Neural progenitor cell (in vitro differentiated cells): ENCODE measurements at regions not wholly inside any gene's neighbourhood (a gene's known extent, or its start where the extent isn't known, plus 50 kb on each side); places are given as distances from the start of the nearest gene placed in this dataset.

Source experiments
- DNase-seq: peaks from one replicate; pipeline ENCODE4 v3.0.0-alpha.2; 2016; ENCODE audit warnings: low spot score
- H2AFZ ChIP-seq: fragments of 200-600 bp; sonication (generic); replicated peaks from 2 replicates; pipeline ENCODE4 v1.6.1; 2016; ENCODE audit warnings: antibody characterized with exemption
- H3F3A ChIP-seq: fragments of 200-600 bp; sonication (generic); 2 replicates; pipeline ENCODE4 v1.6.1; 2016; ENCODE audit warnings: antibody characterized with exemption, low read depth
- H3K27ac ChIP-seq: fragments of 200-600 bp; sonication (generic); 2 replicates; pipeline ENCODE4 v1.5.1; 2016; ENCODE audit warnings: mild to moderate bottlenecking
- H3K27me3 ChIP-seq: fragments of 200-600 bp; sonication (generic); 2 replicates; pipeline ENCODE4 v1.6.1; 2016; ENCODE audit warnings: mild to moderate bottlenecking, moderate library complexity
- H3K36me3 ChIP-seq: fragments of 200-600 bp; sonication (generic); 2 replicates; pipeline ENCODE4 v1.5.1; 2016
- H3K4me1 ChIP-seq: fragments of 200-600 bp; sonication (generic); 2 replicates; pipeline ENCODE4 v1.6.1; 2016; ENCODE audit warnings: mixed run types
- H3K4me2 ChIP-seq: fragments of 200-600 bp; sonication (generic); 2 replicates; pipeline ENCODE4 v1.6.1; 2016
- H3K4me3 ChIP-seq: fragments of 200-600 bp; sonication (generic); 2 replicates; pipeline ENCODE4 v1.5.1; 2016
- H3K79me2 ChIP-seq: fragments of 200-600 bp; sonication (generic); 2 replicates; pipeline ENCODE4 v1.6.1; 2016; ENCODE audit warnings: low read depth
- H3K9ac ChIP-seq: fragments of 200-600 bp; sonication (generic); 2 replicates; pipeline ENCODE4 v1.6.1; 2016
- H3K9me3 ChIP-seq: fragments of 200-600 bp; sonication (generic); 2 replicates; pipeline ENCODE4 v1.5.1; 2016; ENCODE audit warnings: low read depth
- H4K20me1 ChIP-seq: fragments of 200-600 bp; sonication (generic); 2 replicates; pipeline ENCODE4 v1.6.1; 2016; ENCODE audit warnings: low read depth
- H3K27ac Mint-ChIP-seq: 3 replicates; pipeline ENCODE4 v1.8.0; 2021; ENCODE audit warnings: mixed read lengths
- H3K27me3 Mint-ChIP-seq: 2 replicates; pipeline ENCODE4 v1.8.0; 2022; ENCODE audit warnings: low read depth, mild to moderate bottlenecking, inconsistent platforms, moderate library complexity, mixed read lengths; ENCODE audit not compliant: insufficient read depth
- H3K36me3 Mint-ChIP-seq: 3 replicates; pipeline ENCODE4 v1.8.0; 2021; ENCODE audit warnings: mixed read lengths
- H3K4me1 Mint-ChIP-seq: 3 replicates; pipeline ENCODE4 v1.8.0; 2021; ENCODE audit warnings: mixed read lengths
- H3K4me3 Mint-ChIP-seq: 3 replicates; pipeline ENCODE4 v1.8.0; 2021; ENCODE audit warnings: mild to moderate bottlenecking, moderate library complexity, mixed read lengths
- H3K9me3 Mint-ChIP-seq: 3 replicates; pipeline ENCODE4 v1.8.0; 2020; ENCODE audit warnings: mixed read lengths
- EZH2 ChIP-seq: fragments of 200-600 bp; sonication (generic); IDR thresholded peaks from 2 replicates; pipeline ENCODE4 v1.6.1; 2017; ENCODE audit warnings: antibody characterized with exemption, mild to moderate bottlenecking, moderate library complexity
- EZH2phosphoT487 ChIP-seq: fragments of 200-600 bp; sonication (generic); IDR thresholded peaks from 2 replicates; pipeline ENCODE4 v1.6.1; 2017; ENCODE audit warnings: antibody characterized with exemption
- TF ChIP-seq, protein P1 (sequence below): fragments of 200-600 bp; sonication (generic); IDR thresholded peaks from 2 replicates; pipeline ENCODE4 v1.5.1; 2017; ENCODE audit warnings: antibody characterized with exemption, mild to moderate bottlenecking

DNA sequence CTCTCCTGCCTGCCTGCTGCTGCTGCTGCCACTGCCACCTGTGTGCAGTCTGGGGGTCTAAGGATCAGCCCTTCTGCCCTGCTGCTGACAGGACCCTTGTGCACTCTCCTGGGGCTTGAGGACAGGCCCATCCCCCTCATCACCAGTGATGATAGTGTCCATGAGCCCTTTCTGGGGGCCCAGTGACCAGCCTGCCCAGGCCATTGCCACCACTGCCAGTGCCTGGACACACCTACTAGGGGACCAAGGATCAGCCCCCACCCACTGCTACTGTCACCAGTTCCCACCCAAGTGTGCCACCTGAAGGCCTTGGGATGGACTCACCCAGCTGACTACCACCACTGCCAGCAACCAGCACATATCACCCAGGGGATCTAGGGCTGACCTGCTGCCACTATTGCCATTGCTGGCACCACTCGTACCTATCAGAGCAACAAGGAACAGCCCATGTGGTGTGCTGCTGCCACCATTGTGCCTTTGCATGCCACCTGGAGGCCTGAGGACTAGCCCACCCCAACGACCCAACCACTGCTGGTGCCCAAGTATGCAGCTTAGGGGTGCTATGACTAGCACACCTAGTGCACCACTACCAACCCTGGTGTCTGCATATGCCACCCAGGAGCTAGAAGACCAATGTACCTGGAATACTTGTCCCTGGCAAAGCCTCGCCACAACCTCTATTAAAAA, 994.3 kb downstream of the PCDH17 start:
- Mint-ChIP-seq H3K27me3 (peaks cover 6% of the 10 kb centered on the region), H3K4me3 (no peak overlapping the region), H3K4me1 (peaks cover 4% of the 10 kb centered on the region), H3K27ac (no peak overlapping the region), H3K9me3 (peaks cover 25% of the 10 kb centered on the region), H3K36me3 (no peaks in the 10 kb centered on the region)
- H4K20me1 ChIP-seq: no peaks in the 10 kb centered on the region
- no peak overlapping the region for H2AFZ ChIP-seq
- no peaks in the 10 kb centered on the region for H3K36me3 ChIP-seq
- H3K27me3 ChIP-seq: no peaks in the 10 kb centered on the region
- no peak overlapping the region for H3K27ac ChIP-seq
- H3K4me1 ChIP-seq: peaks cover 1% of the 10 kb centered on the region
- no peaks in the 10 kb centered on the region for H3K79me2 ChIP-seq
- H3F3A ChIP-seq: no peaks in the 10 kb centered on the region
- TF ChIP-seq EZH2 (no peak), EZH2phosphoT487 (no peak)
- no peak overlapping the region for H3K9ac ChIP-seq
- no peak for DNase-seq
- no peak overlapping the region for H3K4me2 ChIP-seq
- no peak overlapping the region for H3K4me3 ChIP-seq
- H3K9me3 ChIP-seq: no peaks in the 10 kb centered on the region

DNA sequence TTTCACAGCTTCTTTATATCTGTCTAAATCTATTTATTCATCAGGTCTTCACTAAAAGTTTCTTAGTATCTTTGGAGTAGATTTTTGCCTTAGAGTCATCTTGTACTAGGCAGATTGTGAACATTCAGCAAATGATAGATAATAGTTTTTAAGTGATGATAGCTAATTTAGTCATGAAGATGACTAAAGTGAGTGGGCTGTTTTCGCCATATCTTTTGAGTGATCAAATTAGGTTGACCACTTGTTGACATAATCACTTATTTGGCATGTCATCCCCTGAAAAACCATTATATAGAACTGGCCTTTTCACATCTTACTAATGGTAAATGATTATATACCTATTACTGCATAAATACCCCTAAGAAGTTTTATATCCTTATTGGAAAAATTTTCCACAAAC, 999.2 kb downstream of the PCDH17 start:
- H3K4me3 ChIP-seq: no peak overlapping the region
- no peaks in the 10 kb centered on the region for H3K27me3 ChIP-seq
- DNase-seq: no peak
- H3F3A ChIP-seq: no peaks in the 10 kb centered on the region
- no peak overlapping the region for H3K27ac ChIP-seq
- Mint-ChIP-seq H3K36me3 (no peaks in the 10 kb centered on the region), H3K27ac (no peak overlapping the region), H3K27me3 (peaks cover 4% of the 10 kb centered on the region), H3K4me1 (peaks cover 6% of the 10 kb centered on the region), H3K4me3 (no peak overlapping the region), H3K9me3 (peaks cover 19% of the 10 kb centered on the region)
- no peaks in the 10 kb centered on the region for H3K4me1 ChIP-seq
- H3K4me2 ChIP-seq: no peak overlapping the region
- no peaks in the 10 kb centered on the region for H3K36me3 ChIP-seq
- no peak for TF ChIP-seq EZH2phosphoT487
- TF ChIP-seq EZH2: no peak
- TF ChIP-seq, protein P1, sequence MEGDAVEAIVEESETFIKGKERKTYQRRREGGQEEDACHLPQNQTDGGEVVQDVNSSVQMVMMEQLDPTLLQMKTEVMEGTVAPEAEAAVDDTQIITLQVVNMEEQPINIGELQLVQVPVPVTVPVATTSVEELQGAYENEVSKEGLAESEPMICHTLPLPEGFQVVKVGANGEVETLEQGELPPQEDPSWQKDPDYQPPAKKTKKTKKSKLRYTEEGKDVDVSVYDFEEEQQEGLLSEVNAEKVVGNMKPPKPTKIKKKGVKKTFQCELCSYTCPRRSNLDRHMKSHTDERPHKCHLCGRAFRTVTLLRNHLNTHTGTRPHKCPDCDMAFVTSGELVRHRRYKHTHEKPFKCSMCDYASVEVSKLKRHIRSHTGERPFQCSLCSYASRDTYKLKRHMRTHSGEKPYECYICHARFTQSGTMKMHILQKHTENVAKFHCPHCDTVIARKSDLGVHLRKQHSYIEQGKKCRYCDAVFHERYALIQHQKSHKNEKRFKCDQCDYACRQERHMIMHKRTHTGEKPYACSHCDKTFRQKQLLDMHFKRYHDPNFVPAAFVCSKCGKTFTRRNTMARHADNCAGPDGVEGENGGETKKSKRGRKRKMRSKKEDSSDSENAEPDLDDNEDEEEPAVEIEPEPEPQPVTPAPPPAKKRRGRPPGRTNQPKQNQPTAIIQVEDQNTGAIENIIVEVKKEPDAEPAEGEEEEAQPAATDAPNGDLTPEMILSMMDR: no peak
- no peaks in the 10 kb centered on the region for H3K9me3 ChIP-seq
- no peaks in the 10 kb centered on the region for H3K79me2 ChIP-seq
- no peaks in the 10 kb centered on the region for H4K20me1 ChIP-seq
- H3K9ac ChIP-seq: no peak overlapping the region
- H2AFZ ChIP-seq: no peak overlapping the region

DNA sequence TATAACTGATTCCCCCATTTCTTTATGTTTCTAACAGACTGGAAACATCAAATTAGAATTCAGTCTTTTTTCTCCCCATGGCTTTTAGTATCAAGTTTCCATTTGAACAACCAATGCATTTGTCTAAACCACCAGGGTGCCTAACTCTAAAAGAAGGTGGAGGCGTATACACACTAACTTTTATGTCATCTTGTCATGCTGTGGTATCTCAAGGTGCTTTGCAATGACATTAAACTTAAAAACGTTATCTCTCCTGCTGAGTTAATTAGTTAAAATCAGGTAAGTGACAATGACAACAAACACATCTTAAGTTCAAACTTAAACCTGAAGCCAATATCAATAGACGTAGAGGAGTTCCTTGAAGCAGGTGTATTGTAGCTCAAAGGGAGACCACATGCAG, 1001.7 kb downstream of the PCDH17 start:
- H3K4me2 ChIP-seq: no peak overlapping the region
- H3K4me3 Mint-ChIP-seq: no peak overlapping the region
- no peaks in the 10 kb centered on the region for H3K9me3 Mint-ChIP-seq
- H3K27me3 Mint-ChIP-seq: no peaks in the 10 kb centered on the region
- TF ChIP-seq, protein P1: no peak
- TF ChIP-seq EZH2 (no peak), EZH2phosphoT487 (no peak)
- H3K4me1 Mint-ChIP-seq: peaks cover 6% of the 10 kb centered on the region
- DNase-seq: no peak
- H3F3A ChIP-seq: no peaks in the 10 kb centered on the region
- no peaks in the 10 kb centered on the region for H3K36me3 Mint-ChIP-seq
- no peaks in the 10 kb centered on the region for H3K27me3 ChIP-seq
- no peaks in the 10 kb centered on the region for H3K4me1 ChIP-seq
- H3K27ac Mint-ChIP-seq: no peak overlapping the region
- H3K79me2 ChIP-seq: no peaks in the 10 kb centered on the region
- H3K27ac ChIP-seq: no peak overlapping the region
- H3K36me3 ChIP-seq: no peaks in the 10 kb centered on the region
- no peaks in the 10 kb centered on the region for H3K9me3 ChIP-seq
- H3K9ac ChIP-seq: no peak overlapping the region
- H4K20me1 ChIP-seq: no peaks in the 10 kb centered on the region
- no peak overlapping the region for H3K4me3 ChIP-seq
- no peak overlapping the region for H2AFZ ChIP-seq

DNA sequence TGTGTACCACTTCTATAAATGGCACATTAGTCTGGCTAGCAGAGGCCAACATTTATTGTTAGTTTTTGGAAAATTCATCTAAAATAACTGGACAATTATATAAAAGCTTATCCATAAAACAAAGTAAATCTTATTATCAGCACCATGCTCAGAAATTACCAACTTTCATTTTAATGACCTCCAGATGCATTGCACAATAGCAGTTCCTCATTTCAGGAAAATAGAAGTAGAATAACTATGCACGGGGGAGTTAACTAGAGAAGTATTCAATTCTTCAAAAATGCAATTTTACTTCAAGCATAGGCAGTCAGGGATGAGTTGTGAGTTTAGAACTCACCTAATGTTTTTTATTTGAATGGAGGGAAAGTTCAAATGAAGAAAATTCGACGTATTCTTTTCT, 1023.5 kb downstream of the PCDH17 start:
- no peaks in the 10 kb centered on the region for H3K36me3 Mint-ChIP-seq
- no peaks in the 10 kb centered on the region for H3K9me3 Mint-ChIP-seq
- H2AFZ ChIP-seq: no peak overlapping the region

More for the DNA sequence above, 1023.5 kb downstream of the PCDH17 start:
- Histone ChIP-seq H3K79me2 (no peaks in the 10 kb centered on the region), H3K4me1 (no peaks in the 10 kb centered on the region), H3F3A (no peaks in the 10 kb centered on the region), H3K27ac (no peak overlapping the region), H3K4me3 (no peak overlapping the region), H3K4me2 (no peak overlapping the region), H3K27me3 (no peaks in the 10 kb centered on the region), H3K9ac (no peak overlapping the region), H3K36me3 (no peaks in the 10 kb centered on the region), H4K20me1 (no peaks in the 10 kb centered on the region), H3K9me3 (no peaks in the 10 kb centered on the region)
- no peak for DNase-seq
- H3K27me3 Mint-ChIP-seq: no peaks in the 10 kb centered on the region
- H3K27ac Mint-ChIP-seq: no peak overlapping the region
- no peaks in the 10 kb centered on the region for H3K4me1 Mint-ChIP-seq
- TF ChIP-seq EZH2phosphoT487: no peak
- TF ChIP-seq, protein P1: no peak
- no peak for TF ChIP-seq EZH2
- no peak overlapping the region for H3K4me3 Mint-ChIP-seq
